ENCODE measurements at regions not wholly inside any gene's neighbourhood (a gene's known extent, or its start where the extent isn't known, plus 50 kb on each side); places are given as distances from the start of the nearest gene placed in this dataset.

DNA sequence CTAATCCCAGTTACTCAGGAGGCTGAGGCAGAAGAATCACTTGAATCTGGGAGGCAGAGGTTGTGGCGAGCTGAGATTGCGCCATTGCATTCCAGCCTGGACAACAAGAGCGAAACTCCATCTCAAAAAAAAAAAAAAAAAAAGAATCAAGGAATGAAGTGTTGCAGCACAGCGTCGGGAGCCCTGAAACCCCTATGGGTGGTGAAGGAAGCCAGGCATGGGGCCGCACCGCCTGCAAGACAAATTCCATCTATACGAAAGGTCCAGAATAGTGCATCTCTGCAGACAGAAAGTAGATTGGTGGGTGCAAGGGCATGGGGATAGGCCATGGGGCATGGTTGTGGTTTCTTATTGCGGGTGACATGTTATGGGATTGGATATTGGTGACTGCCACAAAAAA is 98.6 kb upstream of the PRR20G start:
- TF ChIP-seq POLR2A (IDR thresholded peaks at IDR 0.05) = no peak
- TF ChIP-seq, protein P1, sequence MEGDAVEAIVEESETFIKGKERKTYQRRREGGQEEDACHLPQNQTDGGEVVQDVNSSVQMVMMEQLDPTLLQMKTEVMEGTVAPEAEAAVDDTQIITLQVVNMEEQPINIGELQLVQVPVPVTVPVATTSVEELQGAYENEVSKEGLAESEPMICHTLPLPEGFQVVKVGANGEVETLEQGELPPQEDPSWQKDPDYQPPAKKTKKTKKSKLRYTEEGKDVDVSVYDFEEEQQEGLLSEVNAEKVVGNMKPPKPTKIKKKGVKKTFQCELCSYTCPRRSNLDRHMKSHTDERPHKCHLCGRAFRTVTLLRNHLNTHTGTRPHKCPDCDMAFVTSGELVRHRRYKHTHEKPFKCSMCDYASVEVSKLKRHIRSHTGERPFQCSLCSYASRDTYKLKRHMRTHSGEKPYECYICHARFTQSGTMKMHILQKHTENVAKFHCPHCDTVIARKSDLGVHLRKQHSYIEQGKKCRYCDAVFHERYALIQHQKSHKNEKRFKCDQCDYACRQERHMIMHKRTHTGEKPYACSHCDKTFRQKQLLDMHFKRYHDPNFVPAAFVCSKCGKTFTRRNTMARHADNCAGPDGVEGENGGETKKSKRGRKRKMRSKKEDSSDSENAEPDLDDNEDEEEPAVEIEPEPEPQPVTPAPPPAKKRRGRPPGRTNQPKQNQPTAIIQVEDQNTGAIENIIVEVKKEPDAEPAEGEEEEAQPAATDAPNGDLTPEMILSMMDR (IDR thresholded peaks at IDR 0.05) = no peak

Data from testis (tissue), 2 donors.